ENCODE measurements at regions not wholly inside any gene's neighbourhood (a gene's known extent, or its start where the extent isn't known, plus 50 kb on each side); places are given as distances from the start of the nearest gene placed in this dataset.
A peak's percentile ranks its signal among the peaks of the same experiment; 100 is the strongest.

- Histone ChIP-seq H3K36me3 (no peaks in the 10 kb centered on the region), H3K9me3 (no peaks in the 10 kb centered on the region), H3K4me1 (no peaks in the 10 kb centered on the region), H3K27ac (no peak overlapping the region), H3K27me3 (no peaks in the 10 kb centered on the region), H3K4me3 (no peak overlapping the region)
- intact Hi-C loops (cut with DNase I): no loop called here
- TF ChIP-seq, protein P1, sequence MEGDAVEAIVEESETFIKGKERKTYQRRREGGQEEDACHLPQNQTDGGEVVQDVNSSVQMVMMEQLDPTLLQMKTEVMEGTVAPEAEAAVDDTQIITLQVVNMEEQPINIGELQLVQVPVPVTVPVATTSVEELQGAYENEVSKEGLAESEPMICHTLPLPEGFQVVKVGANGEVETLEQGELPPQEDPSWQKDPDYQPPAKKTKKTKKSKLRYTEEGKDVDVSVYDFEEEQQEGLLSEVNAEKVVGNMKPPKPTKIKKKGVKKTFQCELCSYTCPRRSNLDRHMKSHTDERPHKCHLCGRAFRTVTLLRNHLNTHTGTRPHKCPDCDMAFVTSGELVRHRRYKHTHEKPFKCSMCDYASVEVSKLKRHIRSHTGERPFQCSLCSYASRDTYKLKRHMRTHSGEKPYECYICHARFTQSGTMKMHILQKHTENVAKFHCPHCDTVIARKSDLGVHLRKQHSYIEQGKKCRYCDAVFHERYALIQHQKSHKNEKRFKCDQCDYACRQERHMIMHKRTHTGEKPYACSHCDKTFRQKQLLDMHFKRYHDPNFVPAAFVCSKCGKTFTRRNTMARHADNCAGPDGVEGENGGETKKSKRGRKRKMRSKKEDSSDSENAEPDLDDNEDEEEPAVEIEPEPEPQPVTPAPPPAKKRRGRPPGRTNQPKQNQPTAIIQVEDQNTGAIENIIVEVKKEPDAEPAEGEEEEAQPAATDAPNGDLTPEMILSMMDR (IDR thresholded peaks at IDR 0.05): no peak
- TF ChIP-seq POLR2AphosphoS5 (IDR thresholded peaks at IDR 0.05; ENCODE audit: insufficient read depth in 1 of 2, low read depth in 1 of 2): no peak
- TF ChIP-seq POLR2A (IDR thresholded peaks at IDR 0.05): no peak
- DNase-seq (ENCODE audit: extremely low spot score in 2 of 2): peak in 1 of 2 donors; percentile 37
These were observed 72.4 kb downstream of the MFAP3 start for GRCh38 chr5:154111214-154111613.

DNA sequence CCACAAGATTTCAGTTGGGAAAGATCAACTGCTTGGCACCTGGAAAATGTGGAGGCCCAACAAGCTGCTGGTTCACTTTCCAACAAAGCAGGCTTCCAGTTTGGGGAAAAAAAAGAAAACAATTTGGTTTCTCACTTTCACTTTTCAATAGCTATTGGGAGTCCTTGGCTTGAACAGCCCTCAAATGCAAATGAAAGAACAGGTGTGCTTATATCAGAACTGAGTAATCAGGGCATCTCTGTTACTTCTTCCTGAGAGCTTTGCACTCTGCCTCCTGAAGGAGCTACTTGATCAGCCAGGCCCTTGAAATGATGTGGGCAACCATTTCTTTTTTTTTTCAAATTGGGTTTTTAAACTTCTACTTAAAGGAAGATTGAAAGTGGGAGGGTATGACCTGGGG, 73.5 kb downstream of the MFAP3 start:
- H3K4me3 ChIP-seq: no peak overlapping the region
- DNase-seq (ENCODE audit: extremely low spot score in 2 of 2): peak in 1 of 2 donors; percentile 25
- H3K27ac ChIP-seq: no peak overlapping the region
- TF ChIP-seq POLR2AphosphoS5 (IDR thresholded peaks at IDR 0.05; ENCODE audit: insufficient read depth in 1 of 2, low read depth in 1 of 2): no peak
- TF ChIP-seq, protein P1 (IDR thresholded peaks at IDR 0.05): no peak
- TF ChIP-seq POLR2A (IDR thresholded peaks at IDR 0.05): no peak
- no peaks in the 10 kb centered on the region for H3K36me3 ChIP-seq
- no peaks in the 10 kb centered on the region for H3K4me1 ChIP-seq
- H3K27me3 ChIP-seq: no peaks in the 10 kb centered on the region
- no peaks in the 10 kb centered on the region for H3K9me3 ChIP-seq
- intact Hi-C loops (cut with DNase I): no loop called here

DNA sequence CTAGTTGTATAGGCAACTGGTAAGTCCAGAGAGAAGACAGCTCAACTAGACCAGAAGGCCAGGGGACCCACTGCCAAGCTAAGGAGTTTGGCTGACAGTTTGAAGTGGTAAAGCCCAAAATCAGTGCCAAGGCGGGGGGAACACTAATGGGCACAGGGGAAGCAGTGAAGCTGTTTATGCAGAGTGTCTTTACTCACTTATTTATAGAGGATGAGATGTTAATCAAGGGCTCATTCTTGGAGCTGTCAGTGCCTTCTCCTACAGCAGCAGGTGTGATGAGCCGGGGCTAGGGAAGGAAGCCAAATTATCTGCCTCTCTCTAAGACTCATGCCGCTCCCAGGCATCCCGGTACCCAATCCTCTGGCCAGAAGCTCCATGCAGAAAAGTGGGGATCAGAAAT, 75.2 kb upstream of the GALNT10 start:
- no peaks in the 10 kb centered on the region for H3K9me3 ChIP-seq
- intact Hi-C loops (cut with DNase I): no loop called here
- no peaks in the 10 kb centered on the region for H3K36me3 ChIP-seq
- H3K27ac ChIP-seq: no peak overlapping the region
- H3K27me3 ChIP-seq: no peaks in the 10 kb centered on the region
- TF ChIP-seq, protein P1 (IDR thresholded peaks at IDR 0.05): no peak
- TF ChIP-seq POLR2AphosphoS5 (IDR thresholded peaks at IDR 0.05; ENCODE audit: insufficient read depth in 1 of 2, low read depth in 1 of 2) (no peak), POLR2A (IDR thresholded peaks at IDR 0.05) (no peak)
- no peaks in the 10 kb centered on the region for H3K4me1 ChIP-seq
- H3K4me3 ChIP-seq: no peak overlapping the region
- DNase-seq (ENCODE audit: extremely low spot score in 2 of 2): no peak

DNA sequence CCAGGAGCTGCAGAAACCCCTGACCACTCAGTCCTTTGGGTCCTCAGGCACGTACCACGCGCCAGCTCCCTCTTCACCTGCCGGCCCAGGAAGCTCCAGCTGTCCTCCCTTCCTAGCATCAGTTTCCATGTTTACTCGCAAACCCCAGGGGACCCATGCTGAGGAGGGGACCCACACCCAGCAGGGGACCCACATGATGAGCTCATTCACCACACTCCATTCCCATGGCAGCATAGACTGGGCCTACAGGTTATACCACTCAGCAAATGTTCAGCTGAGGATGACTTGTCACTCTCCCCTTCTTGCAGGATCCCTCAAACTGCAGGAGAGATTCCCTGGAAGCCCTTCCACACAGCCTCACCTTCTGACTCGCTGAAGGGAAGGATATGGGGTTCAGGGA, 73.5 kb upstream of the GALNT10 start:
- intact Hi-C loops (cut with DNase I): no loop called here
- H3K9me3 ChIP-seq: no peaks in the 10 kb centered on the region
- no peak overlapping the region for H3K27ac ChIP-seq
- H3K4me1 ChIP-seq: no peaks in the 10 kb centered on the region
- no peak for DNase-seq (ENCODE audit: extremely low spot score in 2 of 2)
- H3K27me3 ChIP-seq: no peaks in the 10 kb centered on the region
- TF ChIP-seq POLR2A (IDR thresholded peaks at IDR 0.05): no peak
- TF ChIP-seq, protein P1 (IDR thresholded peaks at IDR 0.05): no peak
- no peaks in the 10 kb centered on the region for H3K36me3 ChIP-seq
- no peak overlapping the region for H3K4me3 ChIP-seq

GRCh38 chr5:154117930-154118329, 72.6 kb upstream of the GALNT10 start:
- Histone ChIP-seq H3K9me3 (no peaks in the 10 kb centered on the region), H3K27ac (no peak overlapping the region), H3K36me3 (no peaks in the 10 kb centered on the region), H3K4me1 (no peaks in the 10 kb centered on the region), H3K4me3 (no peak overlapping the region), H3K27me3 (no peaks in the 10 kb centered on the region)
- intact Hi-C loops (cut with DNase I): no loop called here
- DNase-seq (ENCODE audit: extremely low spot score in 2 of 2): no peak
- TF ChIP-seq POLR2AphosphoS5 (IDR thresholded peaks at IDR 0.05; ENCODE audit: insufficient read depth in 1 of 2, low read depth in 1 of 2) (no peak), POLR2A (IDR thresholded peaks at IDR 0.05) (no peak)
- TF ChIP-seq, protein P1 (IDR thresholded peaks at IDR 0.05): no peak
